ENCODE measurements at regions not wholly inside any gene's neighbourhood (a gene's known extent, or its start where the extent isn't known, plus 50 kb on each side); places are given as distances from the start of the nearest gene placed in this dataset.

DNA sequence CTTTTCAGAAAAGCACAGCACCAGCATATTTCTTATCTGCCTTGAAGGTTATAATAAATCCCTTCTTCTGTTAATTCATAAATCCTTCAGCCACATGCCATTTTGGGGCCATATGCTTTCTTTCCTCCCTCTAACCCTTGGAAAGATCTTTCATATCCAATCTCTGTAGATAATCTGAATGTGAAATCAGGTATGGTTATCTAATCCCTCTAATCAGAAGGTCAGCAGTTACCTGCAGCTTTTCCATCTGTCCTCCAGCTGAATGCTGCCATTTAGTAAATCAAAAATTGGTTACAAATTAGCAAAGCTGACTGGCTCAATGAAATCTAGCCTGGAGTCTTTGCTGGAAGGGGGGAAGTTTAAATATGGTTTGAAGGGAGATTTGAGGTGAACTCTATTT lies 230.5 kb downstream of the PIK3C3 start:
- TF ChIP-seq, protein P1, sequence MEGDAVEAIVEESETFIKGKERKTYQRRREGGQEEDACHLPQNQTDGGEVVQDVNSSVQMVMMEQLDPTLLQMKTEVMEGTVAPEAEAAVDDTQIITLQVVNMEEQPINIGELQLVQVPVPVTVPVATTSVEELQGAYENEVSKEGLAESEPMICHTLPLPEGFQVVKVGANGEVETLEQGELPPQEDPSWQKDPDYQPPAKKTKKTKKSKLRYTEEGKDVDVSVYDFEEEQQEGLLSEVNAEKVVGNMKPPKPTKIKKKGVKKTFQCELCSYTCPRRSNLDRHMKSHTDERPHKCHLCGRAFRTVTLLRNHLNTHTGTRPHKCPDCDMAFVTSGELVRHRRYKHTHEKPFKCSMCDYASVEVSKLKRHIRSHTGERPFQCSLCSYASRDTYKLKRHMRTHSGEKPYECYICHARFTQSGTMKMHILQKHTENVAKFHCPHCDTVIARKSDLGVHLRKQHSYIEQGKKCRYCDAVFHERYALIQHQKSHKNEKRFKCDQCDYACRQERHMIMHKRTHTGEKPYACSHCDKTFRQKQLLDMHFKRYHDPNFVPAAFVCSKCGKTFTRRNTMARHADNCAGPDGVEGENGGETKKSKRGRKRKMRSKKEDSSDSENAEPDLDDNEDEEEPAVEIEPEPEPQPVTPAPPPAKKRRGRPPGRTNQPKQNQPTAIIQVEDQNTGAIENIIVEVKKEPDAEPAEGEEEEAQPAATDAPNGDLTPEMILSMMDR (IDR thresholded peaks at IDR 0.05; ENCODE audit: low read depth, low read length, poor library complexity, severe bottlenecking): no peak
- TF ChIP-seq EZH2phosphoT487 (IDR thresholded peaks at IDR 0.05; ENCODE audit: borderline replicate concordance, low read length): no peak

Measured in DOHH2 (cell line).